NCI-H2081 (cell line): ENCODE measurements at regions not wholly inside any gene's neighbourhood (a gene's known extent, or its start where the extent isn't known, plus 50 kb on each side); places are given as distances from the start of the nearest gene placed in this dataset.

Source experiments
- DNase-seq, 2 experiments: peaks; one replicate each; lab custom pipeline; 2025; lab: John Stamatoyannopoulos, UW

- no peak for DNase-seq
Observed at GRCh38 chr6:151701911-151702562, 105.4 kb upstream of the ESR1 start.

DNA sequence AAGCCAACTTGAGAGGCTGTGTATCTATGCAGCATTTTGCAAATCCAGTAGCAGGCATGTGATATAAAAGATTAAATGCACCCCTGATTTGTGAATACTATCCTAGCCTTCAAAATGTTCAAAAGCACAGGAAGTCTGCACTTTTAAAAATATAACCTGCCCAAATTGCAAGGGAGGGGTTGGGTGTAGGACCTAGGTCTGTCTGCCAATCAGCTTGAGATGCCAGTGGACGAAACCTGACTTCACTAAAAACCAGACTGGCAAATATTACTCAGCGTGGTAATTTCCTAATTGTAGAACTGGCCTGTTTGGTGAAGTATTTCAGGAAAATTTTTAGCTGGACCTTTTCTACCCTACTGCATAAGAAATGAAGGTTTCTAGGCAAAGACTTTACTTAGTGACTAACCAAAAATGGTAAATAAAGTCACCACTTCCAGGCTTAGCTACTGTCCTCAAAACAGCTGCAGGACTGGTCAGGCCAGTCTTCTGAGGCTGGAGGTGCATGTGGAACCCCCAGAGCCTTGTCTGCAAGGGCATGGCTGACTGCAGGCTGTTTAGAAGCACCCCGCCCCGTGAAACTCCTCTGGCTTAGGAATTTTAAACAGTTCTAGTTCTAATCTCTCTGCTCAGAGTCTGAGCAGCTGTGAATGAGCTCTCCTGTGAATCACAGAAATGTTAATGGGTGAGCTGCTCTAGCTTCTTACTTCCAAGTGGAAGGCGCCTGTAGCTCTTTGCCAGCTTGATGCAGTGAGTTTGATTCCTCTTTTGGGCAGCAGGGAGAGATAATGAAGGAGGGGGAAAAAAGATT lies 104.4 kb upstream of the ESR1 start:
- DNase-seq, result no peak

GRCh38 chr6:151704383-151704782 lies 103.1 kb upstream of the ESR1 start:
- no peak for DNase-seq

GRCh38 chr6:151705993-151706733 lies 101.3 kb upstream of the ESR1 start:
- DNase-seq, result no peak

- no peak for DNase-seq
Observed at GRCh38 chr6:151709329-151709728, 98.2 kb upstream of the ESR1 start.

GRCh38 chr6:151716526-151716932 lies 91.0 kb upstream of the ESR1 start:
- DNase-seq, result peak in 1 of 2 experiments; percentile 1

GRCh38 chr6:151719070-151719469 lies 88.4 kb upstream of the ESR1 start:
- no peak for DNase-seq

- no peak for DNase-seq
Observed at GRCh38 chr6:151721146-151721545, 86.3 kb upstream of the ESR1 start.

- DNase-seq, result no peak
Observed at GRCh38 chr6:151721671-151722070, 85.8 kb upstream of the ESR1 start.

- no peak for DNase-seq
Observed at GRCh38 chr6:151722342-151722741, 85.1 kb upstream of the ESR1 start.

- no peak for DNase-seq
Observed at GRCh38 chr6:151723152-151723551, 84.3 kb upstream of the ESR1 start.

DNA sequence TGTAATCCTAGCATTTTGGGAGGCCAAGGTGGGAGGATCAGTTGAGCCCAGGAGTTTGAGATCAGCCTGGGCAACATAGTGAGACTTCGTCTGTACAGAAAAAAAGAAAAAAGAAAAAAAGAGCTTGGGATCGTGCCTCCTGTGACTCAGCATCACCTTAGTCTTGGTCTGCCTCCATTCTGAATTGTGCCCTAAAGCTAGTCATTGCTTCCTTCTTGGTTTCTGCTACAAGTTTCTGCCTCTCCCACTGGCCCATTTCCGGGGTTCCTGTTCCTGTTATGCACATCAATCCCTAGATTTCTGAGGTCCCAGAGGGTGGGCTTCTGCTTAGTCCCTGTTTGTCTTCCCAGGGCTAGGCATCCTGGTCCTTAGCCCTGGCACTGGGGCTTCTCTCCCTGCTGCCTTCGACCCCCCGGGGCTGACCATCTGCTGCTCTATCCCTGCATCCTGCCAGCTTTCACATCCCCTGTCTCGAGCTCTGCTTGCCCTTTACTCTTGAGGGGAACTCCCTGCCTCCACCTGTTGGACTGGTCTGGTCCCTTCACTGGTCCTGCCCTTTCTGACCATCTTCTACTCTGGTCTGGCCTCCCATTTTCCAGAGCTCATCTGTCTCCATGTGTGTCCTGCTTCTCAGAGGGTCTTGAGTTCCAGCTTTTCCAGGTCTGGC lies 77.5 kb upstream of the ESR1 start:
- DNase-seq, result no peak

GRCh38 chr6:151730496-151730870 lies 77.0 kb upstream of the ESR1 start:
- no peak for DNase-seq

DNA sequence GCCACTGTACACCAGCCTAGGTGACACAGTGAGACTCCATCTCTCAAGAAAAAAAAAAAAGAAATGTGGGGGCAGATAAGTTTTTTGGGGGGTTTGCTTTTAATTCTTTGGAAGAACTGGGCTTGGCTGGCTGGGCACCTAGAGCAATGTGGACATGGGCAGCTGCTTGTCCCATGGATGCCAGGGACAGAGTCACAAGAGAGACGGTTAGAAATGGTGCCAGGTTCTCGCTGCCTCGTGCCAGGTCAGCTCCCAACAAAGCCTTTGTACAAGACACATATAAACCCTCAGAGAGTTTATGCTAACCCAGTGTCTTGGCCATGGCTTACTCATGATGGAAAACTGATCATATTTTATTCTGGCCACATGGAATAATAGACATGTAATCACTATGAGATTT lies 76.2 kb upstream of the ESR1 start:
- DNase-seq, result no peak

- no peak for DNase-seq
Observed at GRCh38 chr6:151733680-151734320, 73.7 kb upstream of the ESR1 start.

GRCh38 chr6:151738267-151738666 lies 69.2 kb upstream of the ESR1 start:
- no peak for DNase-seq

DNA sequence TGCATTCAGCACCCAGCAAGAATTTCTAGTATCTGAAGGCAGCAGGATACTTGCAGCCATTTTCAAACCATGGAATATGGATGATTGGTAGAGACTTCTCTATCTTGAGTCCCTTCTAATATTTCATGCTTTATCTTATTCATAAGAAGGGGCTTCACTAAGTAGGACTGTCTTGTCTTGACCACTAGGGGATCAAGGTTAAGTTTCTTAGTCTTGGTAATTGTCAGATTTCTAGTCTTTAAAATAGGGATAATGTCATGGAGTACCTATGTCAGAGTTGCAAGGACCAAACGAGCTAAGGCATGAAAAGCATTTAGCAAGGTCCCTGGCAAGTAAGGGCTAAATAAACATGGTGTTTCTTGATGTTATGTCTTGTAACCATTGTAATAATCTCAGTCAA lies 68.5 kb upstream of the ESR1 start:
- DNase-seq, result no peak

GRCh38 chr6:151740820-151741219 lies 66.7 kb upstream of the ESR1 start:
- no peak for DNase-seq

DNA sequence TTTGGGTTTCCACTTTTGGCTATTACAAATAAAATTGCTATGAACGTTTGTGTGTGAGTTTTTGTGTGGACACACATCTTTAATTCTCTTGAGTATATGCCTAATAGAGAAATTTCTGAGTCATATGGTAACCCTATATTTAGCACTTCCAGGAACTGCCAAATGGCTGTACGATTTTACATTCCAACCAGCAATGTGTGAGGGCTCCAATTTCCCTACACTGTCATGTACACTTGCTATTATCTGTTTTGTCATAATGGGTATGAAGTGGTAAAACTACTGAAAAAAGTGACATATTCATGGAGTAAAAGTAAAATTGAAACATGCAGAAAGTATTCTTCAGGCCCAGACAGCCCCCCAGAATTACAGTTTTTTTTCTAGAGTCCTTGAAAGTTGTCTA lies 59.6 kb upstream of the ESR1 start:
- no peak for DNase-seq

GRCh38 chr6:151749341-151749740 lies 58.1 kb upstream of the ESR1 start:
- no peak for DNase-seq

DNA sequence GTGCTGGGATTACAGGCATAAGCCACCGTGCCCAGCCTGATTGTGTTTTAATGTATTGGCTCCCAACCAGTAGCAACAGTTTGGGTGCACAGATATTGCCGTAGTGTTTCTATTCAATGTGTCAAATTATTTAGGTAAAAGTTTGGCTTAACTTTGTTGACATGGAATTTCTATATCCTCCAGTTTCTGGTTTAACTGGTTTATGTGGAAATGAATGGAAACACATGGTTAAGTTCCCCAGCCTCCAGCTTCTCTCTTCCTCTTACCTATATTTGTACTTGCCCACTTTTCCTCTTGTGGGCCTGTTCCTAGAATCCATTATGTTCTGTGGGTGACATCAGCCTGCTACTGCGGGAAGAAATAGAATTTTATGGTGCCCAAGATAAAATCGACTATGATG lies 53.9 kb upstream of the ESR1 start:
- DNase-seq, result no peak

- DNase-seq, result no peak
Observed at GRCh38 chr6:151757506-151757955, 50.0 kb upstream of the ESR1 start.
